SU-DHL-6 (cell line): ENCODE measurements at regions not wholly inside any gene's neighbourhood (a gene's known extent, or its start where the extent isn't known, plus 50 kb on each side); places are given as distances from the start of the nearest gene placed in this dataset.

ENCODE experiments used
- H2AFZ ChIP-seq: fragments of 200-600 bp; sonication (generic); 2 replicates; pipeline ENCODE4 v1.6.1; 2014; ENCODE audit warnings: low read depth, mild to moderate bottlenecking, moderate library complexity, mixed read lengths, antibody characterized with exemption, low read length; ENCODE audit not compliant: severe bottlenecking
- H3F3A ChIP-seq: fragments of 200-600 bp; shearing (Covaris generic); 2 replicates; pipeline ENCODE4 v1.6.0; 2016; ENCODE audit warnings: antibody characterized with exemption, mild to moderate bottlenecking; ENCODE audit not compliant: insufficient read depth
- H3K27ac ChIP-seq: fragments of 200-600 bp; sonication (generic); 2 replicates; pipeline ENCODE4 v1.5.1; 2016; ENCODE audit warnings: low read depth, mild to moderate bottlenecking, low read length, moderate library complexity, mixed read lengths
- H3K27me3 ChIP-seq: fragments of 200-600 bp; sonication (generic), shearing (Covaris generic); 2 replicates; pipeline ENCODE4 v1.6.0; 2014; ENCODE audit warnings: mild to moderate bottlenecking, low read length
- H3K36me3 ChIP-seq: fragments of 200-600 bp; sonication (generic); 2 replicates; pipeline ENCODE4 v1.6.1; 2014; ENCODE audit warnings: mild to moderate bottlenecking, low read length, mixed read lengths
- H3K4me2 ChIP-seq: fragments of 300-600, 200-600 bp; shearing (Covaris generic), sonication (generic); 2 replicates; pipeline ENCODE4 v1.6.0; 2014; ENCODE audit warnings: low read length, low read depth, mild to moderate bottlenecking; ENCODE audit not compliant: poor library complexity, severe bottlenecking
- H3K4me3 ChIP-seq: fragments of 200-600 bp; sonication (generic); 2 replicates; pipeline ENCODE4 v1.5.1; 2014; ENCODE audit warnings: antibody characterized with exemption, low read length, mild to moderate bottlenecking, mixed read lengths; ENCODE audit not compliant: insufficient read depth, poor library complexity, severe bottlenecking
- H3K79me2 ChIP-seq: fragments of 200-600 bp; sonication (generic); 2 replicates; pipeline ENCODE4 v1.6.1; 2014; ENCODE audit warnings: mild to moderate bottlenecking, low read length, moderate library complexity; ENCODE audit not compliant: insufficient read depth
- H3K9ac ChIP-seq: fragments of 200-600 bp; sonication (generic); 2 replicates; pipeline ENCODE4 v1.7.0; 2014; ENCODE audit warnings: mild to moderate bottlenecking, low read length
- H3K9me2 ChIP-seq: fragments of 200-600 bp; sonication (generic); replicated peaks from 2 replicates; pipeline ENCODE4 v1.6.1; 2014; ENCODE audit warnings: low read length; ENCODE audit not compliant: insufficient read depth
- H3K9me3 ChIP-seq: fragments of 200-600 bp; sonication (generic); 2 replicates; pipeline ENCODE4 v1.6.1; 2014; ENCODE audit warnings: low read length, mixed read lengths; ENCODE audit not compliant: insufficient read depth
- H4K20me1 ChIP-seq: fragments of 200-600 bp; sonication (generic); 2 replicates; pipeline ENCODE4 v1.6.1; 2014; ENCODE audit warnings: low read depth, mild to moderate bottlenecking, antibody characterized with exemption, low read length, moderate library complexity, mixed read lengths
- CTCF ChIP-seq: fragments of 200-600 bp; sonication (generic); IDR thresholded peaks from one replicate; pipeline ENCODE4 v1.5.1; 2017; ENCODE audit warnings: antibody characterized with exemption, mild to moderate bottlenecking, low read length, moderate library complexity; ENCODE audit not compliant: insufficient read depth, poor library complexity, severe bottlenecking
- EZH2phosphoT487 ChIP-seq: fragments of 200-600 bp; sonication (generic), shearing (Covaris generic); conservative IDR thresholded peaks from 2 replicates; pipeline ENCODE4 v1.6.1; 2018; ENCODE audit warnings: mild to moderate bottlenecking, antibody characterized with exemption, low read length, moderate library complexity, mixed read lengths

GRCh38 chr3:117617906-117618305, 908.3 kb downstream of the TUSC7 start:
- Histone ChIP-seq H3K9ac (no peak overlapping the region), H3F3A (no peaks in the 10 kb centered on the region), H3K4me2 (no peak overlapping the region), H3K27me3 (no peaks in the 10 kb centered on the region), H4K20me1 (no peaks in the 10 kb centered on the region), H3K9me3 (no peaks in the 10 kb centered on the region), H3K9me2 (no peaks in the 10 kb centered on the region), H3K4me3 (no peak overlapping the region), H3K36me3 (no peaks in the 10 kb centered on the region), H3K27ac (no peak overlapping the region), H2AFZ (no peak overlapping the region), H3K79me2 (no peaks in the 10 kb centered on the region)
- no peak for TF ChIP-seq CTCF
- TF ChIP-seq EZH2phosphoT487: no peak

GRCh38 chr3:117618462-117618861, 908.9 kb downstream of the TUSC7 start:
- Histone ChIP-seq H3K4me3 (no peak overlapping the region), H3K79me2 (no peaks in the 10 kb centered on the region), H3K36me3 (no peaks in the 10 kb centered on the region), H3F3A (no peaks in the 10 kb centered on the region), H2AFZ (no peak overlapping the region), H3K27ac (no peak overlapping the region), H3K9me3 (no peaks in the 10 kb centered on the region), H3K9me2 (no peaks in the 10 kb centered on the region), H4K20me1 (no peaks in the 10 kb centered on the region), H3K27me3 (no peaks in the 10 kb centered on the region), H3K9ac (no peak overlapping the region), H3K4me2 (no peak overlapping the region)
- TF ChIP-seq EZH2phosphoT487 (no peak), CTCF (no peak)

GRCh38 chr3:117619805-117620204, 910.2 kb downstream of the TUSC7 start:
- TF ChIP-seq EZH2phosphoT487: no peak
- no peak for TF ChIP-seq CTCF

More at GRCh38 chr3:117619805-117620204, 910.2 kb downstream of the TUSC7 start:
- no peak overlapping the region for H3K27ac ChIP-seq
- no peaks in the 10 kb centered on the region for H3F3A ChIP-seq
- H3K79me2 ChIP-seq: no peaks in the 10 kb centered on the region
- no peak overlapping the region for H3K4me3 ChIP-seq
- H3K36me3 ChIP-seq: no peaks in the 10 kb centered on the region
- no peak overlapping the region for H2AFZ ChIP-seq
- no peaks in the 10 kb centered on the region for H3K9me3 ChIP-seq
- no peak overlapping the region for H3K4me2 ChIP-seq
- H3K9me2 ChIP-seq: no peaks in the 10 kb centered on the region
- H3K27me3 ChIP-seq: no peaks in the 10 kb centered on the region
- H3K9ac ChIP-seq: no peak overlapping the region
- no peaks in the 10 kb centered on the region for H4K20me1 ChIP-seq
